Spinal cord (tissue), 9 donors: ENCODE measurements at regions not wholly inside any gene's neighbourhood (a gene's known extent, or its start where the extent isn't known, plus 50 kb on each side); places are given as distances from the start of the nearest gene placed in this dataset.

Source experiments
- DNase-seq, 6 donors: peaks; one replicate each; pipeline versions ENCODE4 v3.0.0 to v3.0.0-alpha.2; 2013 to 2015; ENCODE audit warnings: low spot score in 6 of 6, low read depth in 4 of 6
- H3K27ac ChIP-seq: one replicate; pipeline ENCODE4 v1.5.1; 2013; ENCODE audit warnings: low read depth, low read length, control low read depth
- H3K27me3 ChIP-seq: one replicate; pipeline ENCODE4 v1.6.1; 2013; ENCODE audit warnings: low read length; ENCODE audit not compliant: control insufficient read depth, insufficient read depth
- H3K36me3 ChIP-seq: one replicate; pipeline ENCODE4 v1.6.1; 2013; ENCODE audit warnings: low read length; ENCODE audit not compliant: control insufficient read depth, insufficient read depth
- H3K4me1 ChIP-seq: one replicate; pipeline ENCODE4 v1.6.1; 2013; ENCODE audit warnings: low read length; ENCODE audit not compliant: control insufficient read depth, insufficient read depth
- H3K4me3 ChIP-seq: one replicate; pipeline ENCODE4 v1.5.1; 2013; ENCODE audit warnings: low read depth, low read length, control low read depth
- H3K9me3 ChIP-seq: one replicate; pipeline ENCODE4 v1.6.1; 2013; ENCODE audit warnings: low read length; ENCODE audit not compliant: control insufficient read depth, insufficient read depth
- WGBS: methylation state at CpG from one replicate; pipeline ENCODE4 v1.1.5; 2013; ENCODE audit warnings: missing lambda C conversion rate; ENCODE audit not compliant: insufficient coverage; 5-methylcytosine and 5-hydroxymethylcytosine counted together
- donor health status: healthy.

GRCh38 chr3:160154033-160154432, 71.2 kb upstream of the C3orf80 start:
- 100% methylated on average over 1 of the region's 4 CpGs for WGBS
- Histone ChIP-seq H3K4me1 (no peaks in the 10 kb centered on the region), H3K27me3 (no peaks in the 10 kb centered on the region), H3K27ac (no peak overlapping the region), H3K4me3 (no peak overlapping the region), H3K9me3 (no peaks in the 10 kb centered on the region), H3K36me3 (no peaks in the 10 kb centered on the region)
- DNase-seq: no peak

DNA sequence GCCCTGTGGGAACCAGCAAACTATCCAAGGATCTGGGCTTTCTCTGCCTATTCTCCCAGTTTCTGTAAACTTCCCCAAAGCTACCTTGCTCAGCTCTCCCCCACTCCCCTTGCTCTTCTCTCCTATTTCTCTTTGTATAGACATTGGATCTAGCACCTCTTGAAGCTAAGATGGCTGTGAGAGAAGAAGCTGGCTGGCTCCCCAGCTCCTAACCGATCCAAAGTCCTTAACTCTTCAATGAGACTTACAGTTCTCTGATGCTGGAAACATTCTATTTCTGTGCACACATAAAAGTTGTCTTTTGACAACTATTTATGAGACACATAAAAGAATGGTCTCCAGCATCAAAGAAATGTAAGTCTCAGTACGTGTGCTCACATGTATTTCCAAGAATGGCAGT, 70.6 kb upstream of the C3orf80 start:
- Histone ChIP-seq H3K4me1 (no peaks in the 10 kb centered on the region), H3K9me3 (no peaks in the 10 kb centered on the region), H3K27me3 (no peaks in the 10 kb centered on the region), H3K36me3 (no peaks in the 10 kb centered on the region), H3K27ac (no peak overlapping the region), H3K4me3 (no peak overlapping the region)
- DNase-seq: peak in 1 of 6 donors; percentile 54
- 80% methylated on average over 1 of the region's 2 CpGs for WGBS

DNA sequence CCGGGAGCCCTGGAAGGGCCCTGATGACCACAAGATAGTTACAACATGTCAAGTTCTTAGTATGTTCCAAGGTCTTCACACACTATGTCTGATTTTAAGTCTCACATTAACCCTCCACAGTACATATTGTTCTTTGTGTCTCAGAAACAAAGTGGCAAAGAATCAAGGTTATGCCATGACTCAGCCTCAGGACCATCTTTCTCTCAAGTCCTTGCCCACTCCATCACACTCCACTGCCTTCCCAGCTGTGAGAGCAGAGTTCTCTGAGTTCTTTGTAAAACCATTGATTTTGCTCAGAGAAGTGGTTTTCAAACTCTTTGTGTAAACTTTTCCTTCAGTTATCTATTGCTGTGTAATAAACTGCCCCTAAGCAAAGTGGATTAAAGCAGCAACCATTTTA, 67.9 kb upstream of the C3orf80 start:
- H3K27ac ChIP-seq: no peak overlapping the region
- 100% methylated on average over 1 of the region's 1 CpG for whole genome bisulfite sequencing
- H3K9me3 ChIP-seq: no peaks in the 10 kb centered on the region
- H3K4me3 ChIP-seq: no peak overlapping the region
- H3K4me1 ChIP-seq: peaks cover 8% of the 10 kb centered on the region
- H3K36me3 ChIP-seq: no peaks in the 10 kb centered on the region
- DNase-seq: no peak
- no peaks in the 10 kb centered on the region for H3K27me3 ChIP-seq

- Histone ChIP-seq H3K4me1 (peaks cover 11% of the 10 kb centered on the region), H3K36me3 (no peaks in the 10 kb centered on the region), H3K27ac (peak overlapping the region; percentile 64), H3K27me3 (no peaks in the 10 kb centered on the region), H3K4me3 (no peak overlapping the region), H3K9me3 (no peaks in the 10 kb centered on the region)
- no peak for DNase-seq
- no CpG with 5 or more reads among the region's 2 CpGs for WGBS
Observed at GRCh38 chr3:160159341-160159740, 65.9 kb upstream of the C3orf80 start.

- H3K36me3 ChIP-seq: no peaks in the 10 kb centered on the region
- peaks cover 11% of the 10 kb centered on the region for H3K4me1 ChIP-seq
- no peak for DNase-seq
- H3K4me3 ChIP-seq: no peak overlapping the region
- WGBS: 80% methylated on average over 2 of the region's 3 CpGs
- H3K27ac ChIP-seq: peak overlapping the region; percentile 64
- H3K27me3 ChIP-seq: no peaks in the 10 kb centered on the region
- H3K9me3 ChIP-seq: no peaks in the 10 kb centered on the region
Observed at GRCh38 chr3:160159806-160160205, 65.4 kb upstream of the C3orf80 start.

- WGBS: 68% methylated on average over 6 of the region's 6 CpGs
- H3K27ac ChIP-seq: no peak overlapping the region
Observed at GRCh38 chr3:160161921-160162320, 63.3 kb upstream of the C3orf80 start.

DNA sequence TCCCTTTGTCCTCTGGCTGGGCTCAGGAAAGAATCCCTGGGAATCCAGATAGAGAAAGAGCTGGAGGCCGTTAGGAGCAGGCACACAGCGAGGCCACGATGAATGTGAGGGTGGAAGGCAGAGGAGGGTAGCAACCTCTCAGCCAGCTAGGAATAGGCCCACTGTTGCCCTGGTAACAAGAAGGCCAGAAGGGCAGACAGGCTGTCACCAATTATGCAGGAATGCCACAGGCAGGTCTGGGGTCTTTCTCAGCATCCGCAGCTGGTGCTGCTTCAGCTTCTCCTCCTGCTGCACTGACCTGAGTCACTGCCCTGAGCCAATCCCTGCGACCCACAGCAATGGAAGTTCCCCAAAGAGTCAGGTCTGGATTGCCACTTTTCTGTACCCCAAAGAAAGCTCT, 62.8 kb upstream of the C3orf80 start:
- Histone ChIP-seq H3K4me1 (peaks cover 11% of the 10 kb centered on the region), H3K27me3 (no peaks in the 10 kb centered on the region), H3K27ac (no peak overlapping the region), H3K36me3 (no peaks in the 10 kb centered on the region), H3K4me3 (no peak overlapping the region), H3K9me3 (no peaks in the 10 kb centered on the region)
- DNase-seq: peak in 1 of 6 donors; percentile 25
- WGBS: 16% methylated on average over 5 of the region's 5 CpGs

More at GRCh38 chr3:160161921-160162320, 63.3 kb upstream of the C3orf80 start:
- Histone ChIP-seq H3K36me3 (no peaks in the 10 kb centered on the region), H3K9me3 (no peaks in the 10 kb centered on the region), H3K4me1 (peaks cover 11% of the 10 kb centered on the region), H3K27me3 (no peaks in the 10 kb centered on the region), H3K4me3 (no peak overlapping the region)
- DNase-seq: no peak

DNA sequence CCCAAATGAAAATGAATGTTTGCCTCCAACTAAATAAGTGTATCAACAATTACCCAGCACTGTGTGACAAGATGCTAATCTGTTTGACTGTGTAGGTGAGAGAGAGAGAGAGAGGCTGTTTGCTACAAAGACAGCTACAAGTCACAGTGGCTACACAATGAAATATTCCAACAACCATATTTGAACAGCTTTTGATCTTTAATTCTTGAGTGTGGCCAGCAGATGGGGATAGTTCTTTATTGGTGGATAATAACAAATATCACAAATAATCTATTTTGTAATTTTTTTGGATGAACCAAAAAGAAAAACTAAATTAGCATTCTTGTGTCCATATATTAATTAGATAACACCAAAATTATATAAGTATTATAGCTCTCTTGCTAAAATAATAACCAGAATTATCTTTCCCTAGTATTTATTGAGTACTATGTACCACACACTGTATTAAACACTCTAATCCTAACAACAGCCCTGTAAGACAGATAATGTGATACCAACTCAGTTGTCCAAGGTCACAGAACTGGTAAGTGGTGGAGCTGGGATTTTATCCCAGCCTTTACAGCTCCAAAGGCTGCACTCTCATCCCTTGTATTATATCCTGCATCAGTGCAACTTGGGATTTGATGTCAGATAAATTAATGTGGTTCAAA, 61.9 kb upstream of the C3orf80 start:
- DNase-seq: peak in 3 of 6 donors; percentile 11 to 78 (median 41)
- Histone ChIP-seq H3K9me3 (no peaks in the 10 kb centered on the region), H3K36me3 (no peaks in the 10 kb centered on the region), H3K4me1 (peaks cover 11% of the 10 kb centered on the region), H3K27me3 (no peaks in the 10 kb centered on the region), H3K4me3 (no peak overlapping the region), H3K27ac (no peak overlapping the region)

- no peak for DNase-seq
- Histone ChIP-seq H3K4me1 (no peaks in the 10 kb centered on the region), H3K27ac (no peak overlapping the region), H3K27me3 (no peaks in the 10 kb centered on the region), H3K4me3 (no peak overlapping the region), H3K36me3 (no peaks in the 10 kb centered on the region), H3K9me3 (no peaks in the 10 kb centered on the region)
- no CpG with 5 or more reads among the region's 2 CpGs for WGBS
Observed at GRCh38 chr3:160168246-160168645, 57.0 kb upstream of the C3orf80 start.

- H3K9me3 ChIP-seq: no peaks in the 10 kb centered on the region
- no peak for DNase-seq
- H3K27me3 ChIP-seq: no peaks in the 10 kb centered on the region
- H3K27ac ChIP-seq: no peak overlapping the region
- 83% methylated on average over 7 of the region's 7 CpGs for WGBS
- H3K4me3 ChIP-seq: no peak overlapping the region
- H3K4me1 ChIP-seq: no peaks in the 10 kb centered on the region
- H3K36me3 ChIP-seq: no peaks in the 10 kb centered on the region
Observed at GRCh38 chr3:160169139-160169976, 55.9 kb upstream of the C3orf80 start.
